Motor neuron (in vitro differentiated cells): ENCODE measurements at regions not wholly inside any gene's neighbourhood (a gene's known extent, or its start where the extent isn't known, plus 50 kb on each side); places are given as distances from the start of the nearest gene placed in this dataset.

Experiments
- ATAC-seq, 8 experiments: fragments of 200-7000 bp; cut with Tn5 transposase; replicated peaks in 6 of 8; 2 replicates each; pipeline ENCODE4 v1.8.0; 2021; ENCODE audit warnings: mild to moderate bottlenecking in 8 of 8, moderate library complexity in 8 of 8
- H3K27ac ChIP-seq, 2 donors: fragments of 250-450 bp; sonication (Bioruptor Pico); 2 replicates each; pipeline ENCODE4 v1.9.0; 2021; ENCODE audit warnings: antibody characterized with exemption in 2 of 2, mild to moderate bottlenecking in 2 of 2, moderate library complexity in 1 of 2
- H3K4me1 ChIP-seq, 2 donors: fragments of 250-450 bp; sonication (Bioruptor Pico); replicated peaks in 1 of 2; 2 replicates each; pipeline ENCODE4 v1.6.1; 2021; ENCODE audit warnings: antibody characterized with exemption in 2 of 2, mild to moderate bottlenecking in 2 of 2, moderate library complexity in 1 of 2
- H3K4me3 ChIP-seq, 5 donors: fragments of 250-450 bp; sonication (Bioruptor Pico); 2 replicates each; pipeline ENCODE4 v1.9.0; 2021; ENCODE audit warnings: antibody characterized with exemption in 5 of 5, mild to moderate bottlenecking in 5 of 5, moderate library complexity in 4 of 5
- WGBS, 10 experiments: fragments of 450-650 bp; shearing (Covaris generic); methylation state at CpG; one replicate each; pipeline ENCODE4 v1.0.0; 2022; 5-methylcytosine and 5-hydroxymethylcytosine counted together
- in situ Hi-C, 9 experiments: fragments of 400-800 bp; cut with MboI; loops; one replicate each; pipeline ENCODE4 v1.15.0; 2021; ENCODE audit warnings: low sequenced_read_pairs in 9 of 9, low pct_unique_long_range_greater_than_20kb in 2 of 9; ENCODE audit not compliant: unreplicated experiment in 9 of 9

DNA sequence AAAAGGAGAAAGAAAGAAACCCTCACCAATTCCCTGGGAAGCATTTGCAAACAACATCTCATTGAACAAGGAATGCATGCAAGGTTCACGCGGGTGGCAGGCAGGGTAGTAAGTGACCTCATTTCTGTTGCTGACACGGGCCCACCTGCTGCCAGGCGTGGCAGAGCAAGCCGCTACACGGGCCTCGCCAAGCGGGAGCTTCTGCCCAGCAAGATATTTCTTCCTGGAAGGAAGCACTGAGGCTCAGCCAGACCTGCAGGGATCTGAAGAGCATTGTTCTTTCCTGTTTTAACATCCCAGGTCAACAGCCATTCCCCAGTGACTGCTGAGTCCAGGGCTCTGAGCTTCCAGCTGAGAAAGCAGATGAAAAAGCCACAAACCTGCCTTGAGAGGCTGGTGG lies 91.9 kb upstream of the IGSF21 start:
- Histone ChIP-seq H3K27ac (no peak overlapping the region), H3K4me3 (no peak overlapping the region), H3K4me1 (no peaks in the 10 kb centered on the region)
- no peak for ATAC-seq
- in situ Hi-C loops: no loop called here
- WGBS, 10 experiments: 40 to 80% (median 62%) methylated on average over 1 to 8 of the region's 8 CpGs; no CpG with 5 or more reads in 3 of the 10 experiments

DNA sequence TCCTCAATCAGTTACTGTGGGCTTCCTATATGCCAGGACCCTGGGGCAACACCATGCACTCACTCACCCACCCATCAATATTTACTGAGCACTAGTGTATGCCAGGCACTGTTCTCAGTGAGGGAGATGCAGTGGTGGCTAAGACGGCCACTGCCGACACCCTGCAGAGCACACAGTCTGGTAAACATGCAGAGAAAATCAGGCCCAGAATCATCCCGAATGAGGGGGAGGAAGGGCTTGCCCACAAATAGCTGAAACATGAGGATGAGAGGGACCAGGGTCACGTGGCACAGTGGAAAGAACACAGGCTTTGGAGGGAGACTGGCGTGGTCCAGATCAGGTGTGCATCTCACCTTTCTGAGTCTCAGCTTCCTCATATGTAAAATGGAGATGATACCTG lies 89.2 kb upstream of the IGSF21 start:
- in situ Hi-C loops: no loop called here
- ATAC-seq: no peak
- WGBS, 10 experiments: 20 to 100% (median 50%) methylated on average over 1 to 5 of the region's 5 CpGs; no CpG with 5 or more reads in 3 of the 10 experiments
- Histone ChIP-seq H3K27ac (no peak overlapping the region), H3K4me1 (no peaks in the 10 kb centered on the region), H3K4me3 (no peak overlapping the region)

DNA sequence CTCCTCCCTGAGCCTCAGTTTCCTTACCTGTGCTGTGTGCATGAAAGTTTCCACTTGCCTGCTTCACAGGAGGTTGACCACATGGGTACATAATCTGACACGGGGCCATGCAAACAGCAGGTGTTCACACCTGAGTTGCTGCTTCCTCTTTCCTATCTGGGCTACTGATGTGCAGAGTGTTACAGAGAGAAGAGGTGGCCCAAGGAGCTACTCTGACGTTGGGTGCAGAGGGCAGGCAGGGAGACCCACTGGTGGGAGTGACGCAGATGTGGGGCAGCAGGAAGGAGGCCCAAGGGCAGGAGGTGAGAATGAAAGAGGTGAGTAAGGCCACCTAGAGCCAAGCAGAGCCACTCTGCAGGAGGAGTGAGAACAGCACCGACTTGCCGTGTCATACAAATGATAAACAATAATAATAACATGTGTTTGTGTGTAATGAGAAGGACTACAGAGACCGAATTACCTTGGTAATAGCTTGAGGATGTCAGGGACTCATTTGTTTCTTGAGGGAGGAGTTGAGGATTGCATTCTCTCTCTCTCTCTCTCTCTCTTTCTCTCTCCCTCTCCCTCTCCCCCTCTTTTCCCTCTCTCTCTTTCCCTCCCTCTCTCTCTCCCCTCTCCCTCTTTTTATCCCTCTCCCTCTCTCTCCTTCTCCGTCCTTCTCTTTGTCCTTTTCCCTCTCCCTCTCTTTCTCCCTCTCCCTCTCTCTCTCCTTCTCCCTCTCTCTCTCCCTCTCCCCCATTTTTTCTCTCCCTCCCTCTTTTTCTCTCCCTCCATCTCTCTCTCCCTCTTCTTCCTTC lies 87.4 kb upstream of the IGSF21 start:
- no peak overlapping the region for H3K4me3 ChIP-seq
- WGBS, 10 experiments: 5 to 48% (median 20%) methylated on average over 1 to 7 of the region's 7 CpGs; no CpG with 5 or more reads in 2 of the 10 experiments
- no peak overlapping the region for H3K27ac ChIP-seq
- H3K4me1 ChIP-seq: no peaks in the 10 kb centered on the region
- in situ Hi-C loops: no loop called here
- ATAC-seq: no peak

DNA sequence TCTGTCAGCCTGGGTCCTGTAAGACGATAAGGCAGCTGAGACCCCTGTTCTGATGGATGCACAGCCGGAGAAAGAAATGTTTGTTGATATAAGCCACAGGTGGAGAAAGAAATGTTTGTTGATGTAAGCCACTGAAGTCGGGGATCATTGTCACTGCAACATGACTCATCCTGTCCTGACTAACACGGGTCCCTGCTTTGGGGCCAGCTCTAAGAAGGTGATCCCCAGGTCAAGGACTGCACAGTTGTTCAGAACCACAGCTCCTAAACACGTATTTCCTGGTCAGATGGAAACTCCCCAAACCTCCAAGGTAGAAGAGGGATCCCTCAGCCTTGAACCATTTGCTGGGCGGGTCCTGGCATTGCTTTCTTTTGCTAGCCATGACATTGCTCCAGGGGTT lies 86.4 kb upstream of the IGSF21 start:
- no peaks in the 10 kb centered on the region for H3K4me1 ChIP-seq
- WGBS, 10 experiments: 0 to 80% (median 47%) methylated on average over 1 to 6 of the region's 6 CpGs; no CpG with 5 or more reads in 1 of the 10 experiments
- no peak overlapping the region for H3K4me3 ChIP-seq
- H3K27ac ChIP-seq: no peak overlapping the region
- no peak for ATAC-seq
- in situ Hi-C loops: no loop called here

DNA sequence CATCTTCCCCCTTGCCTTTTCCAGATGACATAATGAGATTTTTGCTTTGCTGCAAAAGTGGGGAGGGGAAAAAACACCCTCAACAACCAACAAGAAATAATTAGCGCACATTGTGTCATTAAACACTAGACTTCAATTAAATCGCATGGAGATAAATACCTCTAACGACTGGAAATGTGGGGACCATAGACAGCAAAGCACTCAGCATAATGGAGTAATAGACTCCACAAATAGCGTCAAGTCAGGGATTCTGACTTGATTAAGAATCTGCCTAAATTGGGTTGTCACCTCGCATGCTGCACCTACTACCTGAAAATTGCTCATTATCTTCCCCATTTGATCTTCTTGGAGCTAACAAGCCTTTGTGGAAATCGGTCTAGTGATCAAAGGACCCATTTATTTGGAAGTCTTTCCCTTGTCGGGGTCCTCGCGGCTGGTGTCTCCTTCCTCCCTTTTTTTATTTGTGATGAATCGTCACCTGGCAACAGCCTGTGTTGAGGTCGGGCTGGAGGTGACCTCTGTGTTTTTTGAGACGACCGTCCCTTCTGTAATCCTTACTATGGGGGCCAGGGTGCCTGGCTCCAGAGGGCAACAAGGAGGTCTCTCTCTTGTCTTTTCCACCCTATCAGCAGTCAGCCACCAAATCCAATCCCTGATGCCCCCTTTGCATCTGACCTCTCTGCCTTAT lies 75.3 kb upstream of the IGSF21 start:
- no peak overlapping the region for H3K27ac ChIP-seq
- H3K4me1 ChIP-seq: peaks cover 0 to 10% of the 10 kb centered on the region in 2 donors
- no peak for ATAC-seq
- H3K4me3 ChIP-seq: no peak overlapping the region
- in situ Hi-C loops: no loop called here
- 17 to 92% (median 48%) methylated on average over 2 to 13 of the region's 13 CpGs for WGBS, 10 experiments

DNA sequence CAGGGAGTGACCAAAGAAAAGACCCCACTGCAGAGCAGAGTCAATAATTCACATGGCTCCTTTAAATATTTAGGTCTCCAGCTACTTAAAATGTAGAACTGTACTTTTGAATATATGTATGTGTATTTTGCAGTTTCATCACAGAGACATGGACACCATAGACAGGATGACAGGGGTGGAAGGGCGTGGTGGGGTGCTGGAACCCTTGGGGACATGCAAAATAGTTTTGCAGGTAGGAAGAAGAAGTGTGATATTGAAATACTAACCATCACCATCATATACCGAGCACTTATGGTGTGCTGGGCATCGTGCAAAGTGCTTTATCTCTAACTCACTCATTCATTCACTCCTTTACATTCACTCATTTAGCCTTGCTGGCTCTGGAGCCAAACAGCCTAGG lies 72.5 kb upstream of the IGSF21 start:
- H3K4me1 ChIP-seq: peaks cover 0 to 6% of the 10 kb centered on the region in 2 donors
- no peak overlapping the region for H3K4me3 ChIP-seq
- in situ Hi-C loops: no loop called here
- 0 to 82% (median 46%) methylated on average over 2 to 3 of the region's 3 CpGs; no CpG with 5 or more reads in 5 of the 10 experiments for WGBS, 10 experiments
- H3K27ac ChIP-seq: no peak overlapping the region
- ATAC-seq: no peak

DNA sequence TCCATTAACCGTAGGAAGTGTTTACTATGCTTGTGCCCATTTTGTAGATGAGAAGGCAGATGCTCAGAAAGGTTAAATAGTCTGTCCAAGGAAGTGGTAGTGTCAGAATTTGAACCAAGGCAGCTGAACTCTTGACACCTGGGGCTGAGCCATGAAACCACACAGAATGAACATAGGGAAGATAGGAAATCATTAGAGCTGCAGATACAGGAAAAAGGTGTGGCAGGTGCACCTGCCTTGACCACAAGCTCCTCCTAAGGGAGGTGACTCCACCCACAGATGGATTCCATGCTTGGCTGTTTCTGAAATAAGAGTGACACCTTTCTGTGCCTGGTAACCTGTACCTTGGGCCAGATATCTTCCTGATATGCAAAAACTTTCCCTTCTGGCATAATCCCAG lies 69.9 kb upstream of the IGSF21 start:
- H3K27ac ChIP-seq: no peak overlapping the region
- in situ Hi-C loops: no loop called here
- WGBS, 10 experiments: 57 to 80% (median 67%) methylated on average over 1 of the region's 1 CpG; no CpG with 5 or more reads in 5 of the 10 experiments
- peaks cover 0 to 2% of the 10 kb centered on the region in 2 donors for H3K4me1 ChIP-seq
- no peak for ATAC-seq
- H3K4me3 ChIP-seq: no peak overlapping the region

DNA sequence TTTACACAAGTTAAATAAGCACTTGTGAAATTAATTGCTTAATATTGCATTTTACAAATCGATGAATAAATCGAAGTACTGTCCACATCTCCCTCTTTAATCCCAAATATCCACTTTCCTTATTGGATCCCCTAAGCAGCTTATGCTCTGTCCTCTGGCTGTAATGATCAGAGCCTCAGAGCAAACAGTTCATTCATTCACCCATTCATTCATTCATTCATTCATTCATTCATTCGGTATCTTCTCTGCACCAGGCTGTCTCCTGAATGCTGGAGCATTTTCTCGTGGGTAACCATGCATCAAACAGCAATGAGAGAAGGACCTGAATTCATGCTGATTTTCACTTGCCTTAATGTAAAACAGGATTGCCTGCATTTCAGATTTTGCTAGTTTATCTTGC lies 69.5 kb upstream of the IGSF21 start:
- no peak for ATAC-seq
- H3K4me1 ChIP-seq: no peaks in the 10 kb centered on the region
- H3K27ac ChIP-seq: no peak overlapping the region
- WGBS, 10 experiments: 0 to 89% (median 59%) methylated on average over 1 to 4 of the region's 4 CpGs
- in situ Hi-C loops: no loop called here
- no peak overlapping the region for H3K4me3 ChIP-seq

DNA sequence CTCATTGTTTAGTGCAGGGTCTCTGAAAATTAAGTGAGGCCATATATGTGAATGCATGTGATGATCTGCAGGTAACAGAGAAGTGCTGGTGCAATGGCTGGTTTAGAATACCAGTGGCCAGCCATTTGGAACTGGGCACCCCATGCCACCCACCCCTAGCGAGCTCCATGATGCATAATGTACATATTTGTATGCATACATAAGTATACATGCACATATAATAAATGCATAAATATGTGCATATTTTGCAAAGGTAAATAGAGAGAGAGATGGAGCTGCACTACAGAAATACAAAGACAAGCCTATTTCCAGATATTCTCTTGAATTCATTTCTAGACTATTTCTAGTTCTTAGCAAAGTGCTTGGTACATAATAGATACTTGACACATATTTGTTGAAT lies 68.5 kb upstream of the IGSF21 start:
- in situ Hi-C loops: no loop called here
- ATAC-seq: peak in 3 of 8 experiments; percentile 51 to 90 (median 55)
- H3K4me3 ChIP-seq: no peak overlapping the region
- no peak overlapping the region for H3K27ac ChIP-seq
- 0 to 100% (median 29%) methylated on average over 1 of the region's 1 CpG; no CpG with 5 or more reads in 4 of the 10 experiments for WGBS, 10 experiments
- no peaks in the 10 kb centered on the region for H3K4me1 ChIP-seq

DNA sequence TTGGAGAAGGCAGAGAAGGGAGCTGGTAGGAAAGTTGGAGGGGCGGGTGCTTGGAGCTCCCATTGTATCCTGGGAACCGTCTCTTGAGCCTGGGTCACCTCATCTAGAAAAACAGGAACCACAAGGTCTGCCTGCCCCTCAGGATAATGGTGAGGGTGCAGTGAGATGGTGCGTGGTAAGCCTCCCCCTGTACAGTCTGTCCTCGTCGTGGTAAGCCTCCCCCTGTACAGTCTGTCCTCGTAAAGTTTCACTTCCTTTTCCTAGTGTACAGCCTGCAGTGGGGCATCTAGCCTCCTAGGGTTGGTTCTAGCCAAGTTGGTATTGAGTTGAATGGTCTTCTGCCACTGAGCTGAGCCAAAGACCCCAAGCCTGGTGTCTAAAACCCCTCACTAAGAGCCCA lies 66.5 kb upstream of the IGSF21 start:
- no peak overlapping the region for H3K27ac ChIP-seq
- 28 to 100% (median 82%) methylated on average over 1 to 6 of the region's 6 CpGs; no CpG with 5 or more reads in 5 of the 10 experiments for WGBS, 10 experiments
- ATAC-seq: no peak
- no peak overlapping the region for H3K4me3 ChIP-seq
- peaks cover 0 to 4% of the 10 kb centered on the region in 2 donors for H3K4me1 ChIP-seq
- in situ Hi-C loops: no loop called here

DNA sequence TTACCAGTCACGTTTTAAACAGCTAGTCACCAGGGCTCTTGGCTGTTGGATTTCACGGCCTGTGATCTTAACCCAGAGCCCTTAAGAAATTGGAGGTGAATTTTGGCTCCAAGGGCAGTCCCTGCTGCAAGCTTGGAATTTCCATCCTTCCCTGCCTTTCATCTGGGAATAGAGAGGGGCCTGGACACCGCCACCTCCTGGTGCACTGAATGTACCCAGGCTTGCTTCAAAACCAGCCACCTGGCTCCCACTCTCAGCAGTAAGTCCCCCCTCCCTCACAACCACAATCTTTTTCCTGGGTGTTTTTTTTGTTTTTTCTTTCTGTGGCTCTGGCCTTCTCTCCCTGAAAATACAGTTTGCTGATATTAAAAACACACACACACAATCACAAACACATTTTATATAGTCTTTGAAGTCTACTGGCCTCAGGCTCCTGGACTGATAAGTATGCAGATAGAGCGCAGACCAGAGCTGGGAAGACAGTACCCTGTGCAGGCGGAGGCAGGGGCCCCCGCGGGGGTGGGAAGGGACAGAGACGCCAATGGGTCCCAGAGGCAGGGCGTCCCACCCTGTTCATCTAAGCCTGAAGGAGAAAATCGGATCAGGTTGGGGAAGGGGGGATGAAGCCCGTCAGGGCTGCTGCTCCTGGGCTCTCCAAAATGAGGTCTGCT lies 65.8 kb upstream of the IGSF21 start:
- peak in 2 of 8 experiments; percentile 18 to 25 for ATAC-seq
- H3K4me3 ChIP-seq: no peak overlapping the region
- peaks cover 0 to 4% of the 10 kb centered on the region in 2 donors for H3K4me1 ChIP-seq
- WGBS, 10 experiments: 14 to 100% (median 48%) methylated on average over 1 to 5 of the region's 11 CpGs; no CpG with 5 or more reads in 1 of the 10 experiments
- in situ Hi-C loops: no loop called here
- H3K27ac ChIP-seq: no peak overlapping the region

DNA sequence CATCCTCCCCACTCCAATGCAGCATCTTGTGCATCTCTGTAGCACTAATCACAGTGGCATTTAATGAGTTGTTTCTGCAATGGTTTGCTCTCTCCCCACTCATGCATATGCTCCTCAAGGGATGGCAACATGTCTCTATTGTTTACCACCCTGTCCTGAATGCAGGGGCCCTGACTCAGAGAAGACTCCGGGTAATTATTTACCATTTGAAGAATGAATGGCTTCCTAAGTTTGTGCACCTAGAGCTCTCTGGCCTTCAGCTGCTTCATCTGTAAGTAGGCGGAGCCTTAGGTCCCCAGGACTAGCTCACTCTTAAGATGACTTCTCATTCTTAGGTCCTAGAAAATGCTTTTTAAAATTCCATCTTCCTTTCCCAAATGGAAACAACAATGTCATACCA lies 63.7 kb upstream of the IGSF21 start:
- no peak for ATAC-seq
- in situ Hi-C loops: no loop called here
- Histone ChIP-seq H3K4me3 (no peak overlapping the region), H3K4me1 (peaks cover 0 to 4% of the 10 kb centered on the region in 2 donors), H3K27ac (no peak overlapping the region)
- WGBS, 10 experiments: 0 to 100% (median 60%) methylated on average over 1 to 2 of the region's 2 CpGs; no CpG with 5 or more reads in 1 of the 10 experiments

DNA sequence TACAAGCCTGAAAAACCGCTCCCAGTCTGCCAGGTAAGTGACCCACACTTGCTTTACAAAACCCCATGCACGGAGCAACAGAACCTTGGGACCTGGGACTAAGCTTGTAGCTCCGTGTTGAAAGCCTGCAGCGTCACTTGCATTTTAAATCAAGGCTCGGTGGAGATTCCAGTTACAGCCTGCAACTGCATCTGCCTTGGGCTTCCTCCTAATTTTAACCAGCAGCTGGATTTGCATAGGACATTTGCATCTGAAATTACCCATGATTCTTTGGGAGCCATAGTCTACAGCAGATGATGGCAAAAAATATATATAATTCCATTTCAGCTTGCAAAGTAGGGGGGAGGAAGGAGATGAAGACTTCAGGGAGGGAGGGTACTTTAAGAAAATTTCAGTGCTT lies 62.4 kb upstream of the IGSF21 start:
- H3K27ac ChIP-seq: no peak overlapping the region
- H3K4me3 ChIP-seq: no peak overlapping the region
- WGBS, 10 experiments: 26 to 93% (median 37%) methylated on average over 1 to 5 of the region's 5 CpGs; no CpG with 5 or more reads in 3 of the 10 experiments
- H3K4me1 ChIP-seq: peaks cover 0 to 4% of the 10 kb centered on the region in 2 donors
- in situ Hi-C loops: no loop called here
- peak in 7 of 8 experiments; percentile 29 to 87 (median 81) for ATAC-seq
